Pancreas (tissue), 10 donors: ENCODE measurements at regions not wholly inside any gene's neighbourhood (a gene's known extent, or its start where the extent isn't known, plus 50 kb on each side); places are given as distances from the start of the nearest gene placed in this dataset.
A peak's percentile ranks its signal among the peaks of the same experiment; 100 is the strongest.

Experiments used
- ATAC-seq, 4 donors: fragments of 200-7000 bp; cut with Tn5 transposase; one replicate each; pipeline versions ENCODE4 v1.8.0 to v1.9.1; 2020; ENCODE audit warnings: mild to moderate bottlenecking in 4 of 4, moderate library complexity in 4 of 4
- DNase-seq, 6 donors: peaks; one replicate each; pipeline ENCODE4 v3.0.0-alpha.2; 2020
- FAIRE-seq: peaks from 2 replicates; lab custom pipeline; 2012; peaks lifted over from hg19 to GRCh38; lab: Jason Lieb, UNC
- H3K27ac ChIP-seq, 4 donors: fragments of 200-600 bp; sonication (generic); 1 replicate in 3 of 4; 2 replicates in 1 of 4; pipeline versions ENCODE4 v1.5.0 to v1.8.0; 2020
- H3K27me3 ChIP-seq, 4 donors: fragments of 200-600 bp; one replicate each; pipeline ENCODE4 v1.8.0; 2021
- H3K36me3 ChIP-seq, 3 donors: fragments of 200-600 bp; sonication (generic) in 1 of 3; one replicate each; pipeline versions ENCODE4 v1.5.0 to v1.8.0; 2020 to 2021
- H3K4me1 ChIP-seq, 3 donors: fragments of 200-600 bp; one replicate each; pipeline ENCODE4 v1.8.0; 2021
- H3K4me3 ChIP-seq, 4 donors: fragments of 200-600 bp; sonication (generic) in 2 of 4; one replicate each; pipeline versions ENCODE4 v1.5.0 to v1.8.0; 2020 to 2021
- H3K9me3 ChIP-seq, 4 donors: fragments of 200-600 bp; one replicate each; pipeline ENCODE4 v1.8.0; 2021
- CTCF ChIP-seq, 4 donors: fragments of 200-600 bp; sonication (generic) in 3 of 4; IDR thresholded peaks; one replicate each; pipeline versions ENCODE4 v1.5.0 to v1.8.0; 2021; ENCODE audit warnings: antibody characterized with exemption in 4 of 4
- WGBS, 2 donors: extraction: QIAGEN DNeasy Blood & Tissue Kit; methylation state at CpG; one replicate each; pipeline ENCODE4 v1.1.7; 2013; 5-methylcytosine and 5-hydroxymethylcytosine counted together
- intact Hi-C, 3 donors: fragments of 100-400 bp; cut with DNase I; formaldehyde crosslinking; loops; one replicate each; pipeline versions ENCODE4 v1.11.1 to v1.14.2; 2022
- donor health status: healthy with polysubstance abuse.
- donor health status: DM: no; HTN: no; CAD: no; lungs with moderate emphysema.
- donor health status: DM: no; HTN: no; CAD: no.
- donor health status: control.
- donor health status: control.
- donor health status: Bipolar disorder and iron deficiency.
- donor health status: DM: yes; HTN: yes; CAD: no.
- donor health status: DM: no; HTN: no; CAD: no.
- donor health status: DM: no; HTN: no; CAD: no.
- donor health status: DM: yes; HTN: yes; CAD: no.

- DNase-seq = peak in 2 of 6 donors; percentile 12 to 19
- no peak for FAIRE-seq
- Histone ChIP-seq H3K4me1 (peaks cover 0 to 16% (median 0%) of the 10 kb centered on the region in 3 donors), H3K27me3 (no peaks in the 10 kb centered on the region), H3K36me3 (no peaks in the 10 kb centered on the region), H3K9me3 (no peaks in the 10 kb centered on the region), H3K27ac (no peak overlapping the region), H3K4me3 (no peak overlapping the region)
- TF ChIP-seq CTCF (IDR thresholded peaks at IDR 0.05) = no peak
- ATAC-seq = peak in 2 of 4 donors; percentile 15 to 39
- intact Hi-C loops = loop anchor here in 1 of 3 donors (10.0 kb wide), 1 partner anchor 155 kb away; no protein-coding TSS in a partner anchor
- 49 to 58% methylated on average over 4 of the region's 4 CpGs for WGBS, 2 donors
Measured at GRCh38 chr17:33939959-33940358, 315.1 kb upstream of the CCL2 start.

GRCh38 chr17:33940769-33941370 lies 314.2 kb upstream of the CCL2 start:
- TF ChIP-seq CTCF (IDR thresholded peaks at IDR 0.05) = no peak
- Histone ChIP-seq H3K36me3 (no peaks in the 10 kb centered on the region), H3K4me3 (no peak overlapping the region), H3K27me3 (no peaks in the 10 kb centered on the region), H3K27ac (no peak overlapping the region), H3K4me1 (peaks cover 0 to 16% (median 0%) of the 10 kb centered on the region in 3 donors), H3K9me3 (no peaks in the 10 kb centered on the region)
- ATAC-seq = peak in 2 of 4 donors; percentile 37 to 61
- intact Hi-C loops = loop anchor here in 1 of 3 donors (10.0 kb wide), 1 partner anchor 156 kb away; no protein-coding TSS in a partner anchor
- 64 to 68% methylated on average over 7 of the region's 7 CpGs for WGBS, 2 donors
- no peak for DNase-seq
- no peak for FAIRE-seq

GRCh38 chr17:33941744-33942143 lies 313.3 kb upstream of the CCL2 start:
- Histone ChIP-seq H3K36me3 (no peaks in the 10 kb centered on the region), H3K4me1 (peaks cover 0 to 16% (median 0%) of the 10 kb centered on the region in 3 donors), H3K27ac (no peak overlapping the region), H3K4me3 (no peak overlapping the region), H3K27me3 (no peaks in the 10 kb centered on the region), H3K9me3 (no peaks in the 10 kb centered on the region)
- FAIRE-seq = no peak
- ATAC-seq = peak; percentile 14 to 85 (median 58)
- TF ChIP-seq CTCF (IDR thresholded peaks at IDR 0.05) = no peak
- peak in 2 of 6 donors; percentile 15 to 40 for DNase-seq
- intact Hi-C loops = loop anchor here in 1 of 3 donors (10.0 kb wide), 1 partner anchor 157 kb away; no protein-coding TSS in a partner anchor
- 30 to 37% methylated on average over 6 of the region's 6 CpGs for WGBS, 2 donors

GRCh38 chr17:33942414-33942813 lies 312.7 kb upstream of the CCL2 start:
- DNase-seq (peak in 2 of 6 donors; percentile 14 to 17), ATAC-seq (peak; percentile 61 to 67 (median 64)), FAIRE-seq (no peak)
- no peak overlapping the region for H3K4me3 ChIP-seq
- no peaks in the 10 kb centered on the region for H3K36me3 ChIP-seq
- no peaks in the 10 kb centered on the region for H3K9me3 ChIP-seq
- H3K4me1 ChIP-seq = peaks cover 0 to 16% (median 0%) of the 10 kb centered on the region in 3 donors
- WGBS, 2 donors = 34 to 35% methylated on average over 4 of the region's 4 CpGs
- intact Hi-C loops = loop anchor here in 1 of 3 donors (10.0 kb wide), 1 partner anchor 158 kb away; no protein-coding TSS in a partner anchor
- H3K27me3 ChIP-seq = no peaks in the 10 kb centered on the region
- no peak for TF ChIP-seq CTCF (IDR thresholded peaks at IDR 0.05)
- H3K27ac ChIP-seq = no peak overlapping the region

GRCh38 chr17:33944412-33944811 lies 310.7 kb upstream of the CCL2 start:
- peaks cover 0 to 12% (median 0%) of the 10 kb centered on the region in 3 donors for H3K4me1 ChIP-seq
- 68 to 71% methylated on average over 4 of the region's 4 CpGs for WGBS, 2 donors
- no peak for TF ChIP-seq CTCF (IDR thresholded peaks at IDR 0.05)
- no peaks in the 10 kb centered on the region for H3K9me3 ChIP-seq
- H3K27ac ChIP-seq = no peak overlapping the region
- no peak for FAIRE-seq
- no peaks in the 10 kb centered on the region for H3K27me3 ChIP-seq
- H3K4me3 ChIP-seq = no peak overlapping the region
- intact Hi-C loops = loop anchor here in 1 of 3 donors (10.0 kb wide), 1 partner anchor 160 kb away; no protein-coding TSS in a partner anchor
- no peaks in the 10 kb centered on the region for H3K36me3 ChIP-seq
- no peak for ATAC-seq
- DNase-seq = no peak
